Glutamatergic neuron (in vitro differentiated cells): ENCODE measurements at regions not wholly inside any gene's neighbourhood (a gene's known extent, or its start where the extent isn't known, plus 50 kb on each side); places are given as distances from the start of the nearest gene placed in this dataset.
"Not testable (repeated sequence)": the region's sequence is repeated elsewhere in the genome, so short reads cannot be mapped to it uniquely, and the experiment has no call there.

Source experiments
- DNase-seq: peaks from one replicate; pipeline ENCODE4 v3.0.0; 2022
- H3K27ac Mint-ChIP-seq: one replicate; pipeline ENCODE4 v1.8.0; 2020; ENCODE audit warnings: mild to moderate bottlenecking, mixed read lengths, inconsistent platforms; ENCODE audit not compliant: unreplicated experiment
- H3K27me3 Mint-ChIP-seq: one replicate; pipeline ENCODE4 v1.8.0; 2020; ENCODE audit warnings: mild to moderate bottlenecking, moderate library complexity, mixed read lengths, inconsistent platforms; ENCODE audit not compliant: unreplicated experiment
- H3K36me3 Mint-ChIP-seq: one replicate; pipeline ENCODE4 v1.8.0; 2020; ENCODE audit warnings: mild to moderate bottlenecking, mixed read lengths, inconsistent platforms; ENCODE audit not compliant: unreplicated experiment
- H3K4me1 Mint-ChIP-seq: one replicate; pipeline ENCODE4 v1.8.0; 2020; ENCODE audit warnings: mild to moderate bottlenecking, low read depth, mixed read lengths, inconsistent platforms; ENCODE audit not compliant: unreplicated experiment
- H3K4me3 Mint-ChIP-seq: one replicate; pipeline ENCODE4 v1.8.0; 2020; ENCODE audit warnings: mild to moderate bottlenecking, mixed read lengths, inconsistent platforms; ENCODE audit not compliant: unreplicated experiment
- H3K9me3 Mint-ChIP-seq: one replicate; pipeline ENCODE4 v1.8.0; 2020; ENCODE audit warnings: mild to moderate bottlenecking, moderate library complexity, mixed read lengths, inconsistent platforms; ENCODE audit not compliant: unreplicated experiment
- TF ChIP-seq, protein P1 (sequence below): fragments of 200-600 bp; sonication (generic); IDR thresholded peaks from one replicate; pipeline ENCODE4 v1.5.0; 2021; ENCODE audit not compliant: partially characterized antibody, unreplicated experiment

GRCh38 chr12:125343649-125344048 is 278.4 kb downstream of the AACS start:
- peaks cover 3% of the 10 kb centered on the region for H3K4me1 Mint-ChIP-seq
- H3K9me3 Mint-ChIP-seq = no peaks in the 10 kb centered on the region
- no peak overlapping the region for H3K4me3 Mint-ChIP-seq
- H3K27me3 Mint-ChIP-seq = no peaks in the 10 kb centered on the region
- no peak overlapping the region for H3K27ac Mint-ChIP-seq
- no peak for DNase-seq
- TF ChIP-seq, protein P1, sequence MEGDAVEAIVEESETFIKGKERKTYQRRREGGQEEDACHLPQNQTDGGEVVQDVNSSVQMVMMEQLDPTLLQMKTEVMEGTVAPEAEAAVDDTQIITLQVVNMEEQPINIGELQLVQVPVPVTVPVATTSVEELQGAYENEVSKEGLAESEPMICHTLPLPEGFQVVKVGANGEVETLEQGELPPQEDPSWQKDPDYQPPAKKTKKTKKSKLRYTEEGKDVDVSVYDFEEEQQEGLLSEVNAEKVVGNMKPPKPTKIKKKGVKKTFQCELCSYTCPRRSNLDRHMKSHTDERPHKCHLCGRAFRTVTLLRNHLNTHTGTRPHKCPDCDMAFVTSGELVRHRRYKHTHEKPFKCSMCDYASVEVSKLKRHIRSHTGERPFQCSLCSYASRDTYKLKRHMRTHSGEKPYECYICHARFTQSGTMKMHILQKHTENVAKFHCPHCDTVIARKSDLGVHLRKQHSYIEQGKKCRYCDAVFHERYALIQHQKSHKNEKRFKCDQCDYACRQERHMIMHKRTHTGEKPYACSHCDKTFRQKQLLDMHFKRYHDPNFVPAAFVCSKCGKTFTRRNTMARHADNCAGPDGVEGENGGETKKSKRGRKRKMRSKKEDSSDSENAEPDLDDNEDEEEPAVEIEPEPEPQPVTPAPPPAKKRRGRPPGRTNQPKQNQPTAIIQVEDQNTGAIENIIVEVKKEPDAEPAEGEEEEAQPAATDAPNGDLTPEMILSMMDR = no peak
- H3K36me3 Mint-ChIP-seq = peaks cover 2% of the 10 kb centered on the region

GRCh38 chr12:125346362-125346761 is 281.1 kb downstream of the AACS start:
- Mint-ChIP-seq H3K27ac (no peak overlapping the region), H3K27me3 (peaks cover 3% of the 10 kb centered on the region)
- no peak for DNase-seq

GRCh38 chr12:125351788-125352187 is 286.6 kb downstream of the AACS start:
- peaks cover 2% of the 10 kb centered on the region for H3K9me3 Mint-ChIP-seq
- H3K36me3 Mint-ChIP-seq = no peaks in the 10 kb centered on the region
- H3K27me3 Mint-ChIP-seq = peaks cover 3% of the 10 kb centered on the region
- no peak overlapping the region for H3K4me3 Mint-ChIP-seq
- TF ChIP-seq, protein P1 = no peak
- no peak for DNase-seq
- peaks cover 5% of the 10 kb centered on the region for H3K4me1 Mint-ChIP-seq
- H3K27ac Mint-ChIP-seq = no peak overlapping the region

More at GRCh38 chr12:125346362-125346761, 281.1 kb downstream of the AACS start:
- Mint-ChIP-seq H3K36me3 (no peaks in the 10 kb centered on the region), H3K4me1 (peaks cover 3% of the 10 kb centered on the region), H3K4me3 (no peak overlapping the region), H3K9me3 (no peaks in the 10 kb centered on the region)
- TF ChIP-seq, protein P1 = no peak

DNA sequence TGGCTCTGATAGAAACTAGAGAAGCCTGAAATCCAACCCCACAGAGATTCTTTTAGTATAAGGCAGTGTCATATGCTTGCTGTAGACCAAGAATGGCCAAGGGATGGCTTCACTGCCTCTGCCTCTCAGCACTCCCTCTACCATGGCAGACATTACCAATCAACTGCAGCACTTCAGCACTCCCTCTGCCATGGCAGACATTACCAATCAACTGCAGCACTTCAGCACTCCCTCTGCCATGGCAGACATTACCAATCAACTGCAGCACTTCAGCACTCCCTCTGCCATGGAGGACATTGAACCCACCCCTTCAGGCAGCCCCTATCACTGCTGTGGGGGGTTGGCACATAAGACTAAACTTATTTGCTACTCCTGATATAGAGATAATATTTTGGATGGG is 287.8 kb downstream of the AACS start:
- H3K9me3 Mint-ChIP-seq, H3K4me1 Mint-ChIP-seq, H3K27me3 Mint-ChIP-seq, H3K36me3 Mint-ChIP-seq, H3K27ac Mint-ChIP-seq, H3K4me3 Mint-ChIP-seq, DNase-seq: not testable (repeated sequence)

- no peak overlapping the region for H3K27ac Mint-ChIP-seq
- H3K36me3 Mint-ChIP-seq = no peaks in the 10 kb centered on the region
- H3K27me3 Mint-ChIP-seq = peaks cover 3% of the 10 kb centered on the region
- TF ChIP-seq, protein P1 = no peak
- no peak for DNase-seq
- H3K4me1 Mint-ChIP-seq = peaks cover 5% of the 10 kb centered on the region
- no peak overlapping the region for H3K4me3 Mint-ChIP-seq
- peaks cover 2% of the 10 kb centered on the region for H3K9me3 Mint-ChIP-seq
Observed at GRCh38 chr12:125353871-125354270, 288.6 kb downstream of the AACS start.

GRCh38 chr12:125355614-125356013 is 290.4 kb downstream of the AACS start:
- TF ChIP-seq, protein P1 = no peak
- Mint-ChIP-seq H3K36me3 (no peaks in the 10 kb centered on the region), H3K27me3 (peaks cover 2% of the 10 kb centered on the region), H3K9me3 (peaks cover 2% of the 10 kb centered on the region), H3K4me3 (no peak overlapping the region), H3K4me1 (peaks cover 5% of the 10 kb centered on the region), H3K27ac (no peak overlapping the region)
- DNase-seq = no peak
